ENCODE measurements at regions not wholly inside any gene's neighbourhood (a gene's known extent, or its start where the extent isn't known, plus 50 kb on each side); places are given as distances from the start of the nearest gene placed in this dataset.

DNA sequence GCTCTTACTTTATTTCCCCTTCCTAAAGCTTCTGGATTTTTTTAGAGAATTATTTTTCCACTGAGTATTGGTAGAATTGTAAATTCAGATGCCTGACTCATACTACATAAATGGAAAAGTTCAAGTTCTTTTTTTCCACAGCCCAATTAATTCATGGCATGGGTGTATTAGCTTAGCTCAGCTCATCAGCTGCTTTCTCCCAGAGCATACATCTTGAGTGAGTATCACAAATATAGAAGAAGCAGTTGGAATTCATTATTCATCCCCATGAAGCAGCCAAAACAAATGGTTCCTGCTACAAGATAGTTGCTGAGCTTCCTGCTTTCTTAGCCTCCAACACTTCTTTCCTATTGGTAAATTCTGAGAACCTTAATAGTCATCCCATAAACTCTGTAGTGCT is 105.1 kb downstream of the C12orf50 start:
- DNase-seq: no peak
- no peaks in the 10 kb centered on the region for H3K27me3 ChIP-seq
- no peak overlapping the region for H3K27ac ChIP-seq
- no peak overlapping the region for H3K4me3 ChIP-seq
- TF ChIP-seq, protein P1, sequence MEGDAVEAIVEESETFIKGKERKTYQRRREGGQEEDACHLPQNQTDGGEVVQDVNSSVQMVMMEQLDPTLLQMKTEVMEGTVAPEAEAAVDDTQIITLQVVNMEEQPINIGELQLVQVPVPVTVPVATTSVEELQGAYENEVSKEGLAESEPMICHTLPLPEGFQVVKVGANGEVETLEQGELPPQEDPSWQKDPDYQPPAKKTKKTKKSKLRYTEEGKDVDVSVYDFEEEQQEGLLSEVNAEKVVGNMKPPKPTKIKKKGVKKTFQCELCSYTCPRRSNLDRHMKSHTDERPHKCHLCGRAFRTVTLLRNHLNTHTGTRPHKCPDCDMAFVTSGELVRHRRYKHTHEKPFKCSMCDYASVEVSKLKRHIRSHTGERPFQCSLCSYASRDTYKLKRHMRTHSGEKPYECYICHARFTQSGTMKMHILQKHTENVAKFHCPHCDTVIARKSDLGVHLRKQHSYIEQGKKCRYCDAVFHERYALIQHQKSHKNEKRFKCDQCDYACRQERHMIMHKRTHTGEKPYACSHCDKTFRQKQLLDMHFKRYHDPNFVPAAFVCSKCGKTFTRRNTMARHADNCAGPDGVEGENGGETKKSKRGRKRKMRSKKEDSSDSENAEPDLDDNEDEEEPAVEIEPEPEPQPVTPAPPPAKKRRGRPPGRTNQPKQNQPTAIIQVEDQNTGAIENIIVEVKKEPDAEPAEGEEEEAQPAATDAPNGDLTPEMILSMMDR (IDR thresholded peaks at IDR 0.05): no peak
- no peak for TF ChIP-seq POLR2AphosphoS5 (IDR thresholded peaks at IDR 0.05)
- TF ChIP-seq EP300 (IDR thresholded peaks at IDR 0.05; ENCODE audit: low read depth): no peak
- TF ChIP-seq POLR2A (IDR thresholded peaks at IDR 0.05): no peak
- H3K4me1 ChIP-seq: no peaks in the 10 kb centered on the region
- intact Hi-C loops (cut with DNase I; ENCODE audit: low total_unique reads): no loop called here
- in situ Hi-C loops (cut with MboI; ENCODE audit: low pct_ligation_motif_present in 1 of 4, low pct_unique_long_range_greater_than_20kb in 1 of 4, low sequenced_read_pairs in 3 of 4): no loop called here
- no peaks in the 10 kb centered on the region for H3K9me3 ChIP-seq
- H3K36me3 ChIP-seq: no peaks in the 10 kb centered on the region

DNA sequence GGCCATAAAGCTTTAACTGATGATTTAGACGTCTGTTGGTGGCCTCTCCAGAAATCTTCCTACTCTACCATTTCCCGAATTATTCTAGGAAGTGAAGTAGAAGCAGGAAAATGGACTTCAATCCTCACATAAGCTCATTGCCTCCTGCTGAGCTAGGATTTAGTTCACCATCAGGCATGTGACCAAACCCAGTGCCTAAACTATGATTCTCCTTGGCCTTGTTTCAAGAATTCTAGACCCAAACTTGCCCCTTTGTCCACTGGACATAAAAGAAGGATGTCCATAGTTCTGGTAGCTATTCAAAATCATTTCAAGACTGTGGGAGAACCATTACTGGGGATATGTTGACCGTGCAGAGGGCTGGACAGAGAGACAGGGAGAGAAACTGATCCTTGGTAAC is 105.8 kb downstream of the C12orf50 start:
- no peaks in the 10 kb centered on the region for H3K27me3 ChIP-seq
- H3K27ac ChIP-seq: no peak overlapping the region
- in situ Hi-C loops (cut with MboI; ENCODE audit: low pct_ligation_motif_present in 1 of 4, low pct_unique_long_range_greater_than_20kb in 1 of 4, low sequenced_read_pairs in 3 of 4): no loop called here
- no peak for DNase-seq
- H3K4me1 ChIP-seq: no peaks in the 10 kb centered on the region
- H3K9me3 ChIP-seq: no peaks in the 10 kb centered on the region
- no peak for TF ChIP-seq POLR2A (IDR thresholded peaks at IDR 0.05)
- intact Hi-C loops (cut with DNase I; ENCODE audit: low total_unique reads): no loop called here
- H3K36me3 ChIP-seq: no peaks in the 10 kb centered on the region
- WGBS, 2 donors (ENCODE audit: low coverage in 1 of 2): 62% methylated on average over 3 of the region's 3 CpGs; no CpG with 5 or more reads in 1 of the 2 donors
- H3K4me3 ChIP-seq: no peak overlapping the region

DNA sequence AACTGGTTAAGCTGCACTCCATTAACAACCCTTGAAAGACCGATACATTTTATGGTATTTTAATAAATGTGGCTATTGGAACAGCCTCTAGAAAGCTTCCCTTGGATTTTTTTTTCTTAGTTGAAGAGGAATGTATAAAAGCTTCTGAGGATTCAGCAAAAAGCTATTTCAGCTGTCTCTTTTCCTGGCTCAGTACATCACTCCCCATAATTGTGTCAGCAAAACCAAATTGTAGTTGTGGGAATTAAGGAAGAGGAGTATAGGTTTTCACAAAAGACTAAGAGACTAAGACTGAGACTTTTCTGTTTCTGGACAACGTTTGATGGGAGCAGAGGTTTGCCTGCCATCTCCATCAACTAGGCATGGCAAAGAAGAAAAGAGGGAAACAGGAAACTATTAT is 106.5 kb downstream of the C12orf50 start:
- H3K27me3 ChIP-seq: no peaks in the 10 kb centered on the region
- H3K4me3 ChIP-seq: no peak overlapping the region
- WGBS, 2 donors (ENCODE audit: low coverage in 1 of 2): 49 to 53% methylated on average over 2 of the region's 2 CpGs
- in situ Hi-C loops (cut with MboI; ENCODE audit: low pct_ligation_motif_present in 1 of 4, low pct_unique_long_range_greater_than_20kb in 1 of 4, low sequenced_read_pairs in 3 of 4) (no loop called here), intact Hi-C loops (cut with DNase I; ENCODE audit: low total_unique reads) (no loop called here)
- no peak overlapping the region for H3K27ac ChIP-seq
- no peaks in the 10 kb centered on the region for H3K9me3 ChIP-seq
- no peaks in the 10 kb centered on the region for H3K4me1 ChIP-seq
- no peak for TF ChIP-seq EP300 (IDR thresholded peaks at IDR 0.05; ENCODE audit: low read depth)
- TF ChIP-seq, protein P1 (IDR thresholded peaks at IDR 0.05): no peak
- TF ChIP-seq POLR2AphosphoS5 (IDR thresholded peaks at IDR 0.05): no peak
- no peak for TF ChIP-seq POLR2A (IDR thresholded peaks at IDR 0.05)
- no peaks in the 10 kb centered on the region for H3K36me3 ChIP-seq
- no peak for DNase-seq

DNA sequence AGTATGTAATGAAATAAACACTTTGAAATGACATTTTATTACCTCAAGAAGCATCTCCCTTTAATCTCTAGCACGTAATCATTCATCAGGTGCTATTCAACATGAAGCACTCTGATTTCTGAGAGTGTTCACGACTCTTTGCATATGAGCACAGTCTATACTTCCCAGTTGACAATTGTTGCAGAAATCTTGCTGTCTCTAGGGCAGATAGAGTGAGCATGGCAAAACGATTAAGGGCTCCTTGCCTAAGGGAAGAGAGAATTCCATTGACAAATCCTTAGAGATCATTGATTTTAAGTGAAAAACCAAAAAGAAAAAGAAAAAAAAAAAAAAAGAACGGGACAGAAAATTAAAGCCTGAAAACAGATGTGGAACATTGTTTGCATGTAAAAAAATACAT is 107.6 kb downstream of the C12orf50 start:
- intact Hi-C loops (cut with DNase I; ENCODE audit: low total_unique reads) (no loop called here), in situ Hi-C loops (cut with MboI; ENCODE audit: low pct_ligation_motif_present in 1 of 4, low pct_unique_long_range_greater_than_20kb in 1 of 4, low sequenced_read_pairs in 3 of 4) (no loop called here)
- Histone ChIP-seq H3K36me3 (no peaks in the 10 kb centered on the region), H3K4me3 (no peak overlapping the region), H3K9me3 (no peaks in the 10 kb centered on the region), H3K4me1 (no peaks in the 10 kb centered on the region), H3K27me3 (no peaks in the 10 kb centered on the region), H3K27ac (no peak overlapping the region)
- TF ChIP-seq EP300 (IDR thresholded peaks at IDR 0.05; ENCODE audit: low read depth) (no peak), POLR2A (IDR thresholded peaks at IDR 0.05) (no peak), POLR2AphosphoS5 (IDR thresholded peaks at IDR 0.05) (no peak)
- TF ChIP-seq, protein P1 (IDR thresholded peaks at IDR 0.05): no peak
- no peak for DNase-seq
- WGBS, 2 donors (ENCODE audit: low coverage in 1 of 2): 56 to 62% methylated on average over 4 of the region's 4 CpGs

DNA sequence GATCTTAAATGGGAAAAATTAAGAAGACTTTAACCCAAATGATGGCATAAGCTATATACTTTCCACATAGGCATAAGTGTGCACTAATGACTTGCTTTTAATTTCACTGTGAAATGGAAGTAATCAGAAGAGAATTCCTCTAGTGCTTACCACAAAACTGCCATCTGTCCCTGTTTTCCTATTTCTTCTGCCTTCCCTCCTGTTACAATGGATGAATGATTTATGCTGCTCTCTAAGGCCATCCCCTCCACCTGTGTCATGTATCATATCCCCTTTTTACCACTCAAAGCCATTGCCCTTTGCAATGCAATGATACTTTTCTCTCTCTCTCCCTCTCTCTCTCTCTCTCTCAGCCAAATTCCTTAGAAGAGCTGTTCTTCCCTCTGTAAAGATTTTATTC is 109.1 kb downstream of the C12orf50 start:
- TF ChIP-seq, protein P1 (IDR thresholded peaks at IDR 0.05): no peak
- no peak for TF ChIP-seq POLR2A (IDR thresholded peaks at IDR 0.05)
- no peak for TF ChIP-seq POLR2AphosphoS5 (IDR thresholded peaks at IDR 0.05)
- TF ChIP-seq EP300 (IDR thresholded peaks at IDR 0.05; ENCODE audit: low read depth): no peak
- DNase-seq: no peak
- Histone ChIP-seq H3K27ac (no peak overlapping the region), H3K9me3 (no peaks in the 10 kb centered on the region), H3K27me3 (no peaks in the 10 kb centered on the region), H3K4me1 (no peaks in the 10 kb centered on the region), H3K36me3 (no peaks in the 10 kb centered on the region), H3K4me3 (no peak overlapping the region)
- intact Hi-C loops (cut with DNase I; ENCODE audit: low total_unique reads) (no loop called here), in situ Hi-C loops (cut with MboI; ENCODE audit: low pct_ligation_motif_present in 1 of 4, low pct_unique_long_range_greater_than_20kb in 1 of 4, low sequenced_read_pairs in 3 of 4) (no loop called here)

All from transverse colon (tissue), 4 donors.